ENCODE measurements at regions not wholly inside any gene's neighbourhood (a gene's known extent, or its start where the extent isn't known, plus 50 kb on each side); places are given as distances from the start of the nearest gene placed in this dataset.

- Histone ChIP-seq H3K36me3 (ENCODE audit: insufficient read depth) (no peaks in the 10 kb centered on the region), H3K4me2 (no peak overlapping the region), H3K79me2 (replicated peaks; ENCODE audit: insufficient read depth) (peaks cover 98% of the 10 kb centered on the region), H3K4me1 (ENCODE audit: insufficient read depth) (peaks cover 47% of the 10 kb centered on the region), H4K20me1 (replicated peaks; ENCODE audit: insufficient read depth) (peaks cover 62% of the 10 kb centered on the region), H2AFZ (no peak overlapping the region), H3F3A (replicated peaks; ENCODE audit: low read depth) (no peaks in the 10 kb centered on the region), H3K9me2 (ENCODE audit: insufficient read depth) (no peaks in the 10 kb centered on the region), H3K4me3 (no peak overlapping the region), H3K27me3 (ENCODE audit: insufficient read depth) (no peaks in the 10 kb centered on the region), H3K27ac (ENCODE audit: low read depth) (no peak overlapping the region)
- Mint-ChIP-seq H3K27me3 (ENCODE audit: insufficient read depth, low read depth, poor library complexity) (peaks cover 3% of the 10 kb centered on the region), H3K9me3 (no peaks in the 10 kb centered on the region), H3K4me1 (peaks cover 46% of the 10 kb centered on the region), H3K27ac (no peak overlapping the region), H3K4me3 (no peak overlapping the region), H3K36me3 (ENCODE audit: low read depth) (no peaks in the 10 kb centered on the region)
- DNase-seq (ENCODE audit: low spot score): no peak
- TF ChIP-seq ETS1 (IDR thresholded peaks at IDR 0.05): no peak
- TF ChIP-seq ZNF331 (CRISPR knock-in tag; IDR thresholded peaks at IDR 0.05; ENCODE audit: low read depth): no peak
- no peak for TF ChIP-seq EZH2phosphoT487 (IDR thresholded peaks at IDR 0.05; ENCODE audit: unreplicated experiment)
- TF ChIP-seq CREB1 (CRISPR knock-in tag; IDR thresholded peaks at IDR 0.05; ENCODE audit: low read depth): no peak
- TF ChIP-seq, protein P1, sequence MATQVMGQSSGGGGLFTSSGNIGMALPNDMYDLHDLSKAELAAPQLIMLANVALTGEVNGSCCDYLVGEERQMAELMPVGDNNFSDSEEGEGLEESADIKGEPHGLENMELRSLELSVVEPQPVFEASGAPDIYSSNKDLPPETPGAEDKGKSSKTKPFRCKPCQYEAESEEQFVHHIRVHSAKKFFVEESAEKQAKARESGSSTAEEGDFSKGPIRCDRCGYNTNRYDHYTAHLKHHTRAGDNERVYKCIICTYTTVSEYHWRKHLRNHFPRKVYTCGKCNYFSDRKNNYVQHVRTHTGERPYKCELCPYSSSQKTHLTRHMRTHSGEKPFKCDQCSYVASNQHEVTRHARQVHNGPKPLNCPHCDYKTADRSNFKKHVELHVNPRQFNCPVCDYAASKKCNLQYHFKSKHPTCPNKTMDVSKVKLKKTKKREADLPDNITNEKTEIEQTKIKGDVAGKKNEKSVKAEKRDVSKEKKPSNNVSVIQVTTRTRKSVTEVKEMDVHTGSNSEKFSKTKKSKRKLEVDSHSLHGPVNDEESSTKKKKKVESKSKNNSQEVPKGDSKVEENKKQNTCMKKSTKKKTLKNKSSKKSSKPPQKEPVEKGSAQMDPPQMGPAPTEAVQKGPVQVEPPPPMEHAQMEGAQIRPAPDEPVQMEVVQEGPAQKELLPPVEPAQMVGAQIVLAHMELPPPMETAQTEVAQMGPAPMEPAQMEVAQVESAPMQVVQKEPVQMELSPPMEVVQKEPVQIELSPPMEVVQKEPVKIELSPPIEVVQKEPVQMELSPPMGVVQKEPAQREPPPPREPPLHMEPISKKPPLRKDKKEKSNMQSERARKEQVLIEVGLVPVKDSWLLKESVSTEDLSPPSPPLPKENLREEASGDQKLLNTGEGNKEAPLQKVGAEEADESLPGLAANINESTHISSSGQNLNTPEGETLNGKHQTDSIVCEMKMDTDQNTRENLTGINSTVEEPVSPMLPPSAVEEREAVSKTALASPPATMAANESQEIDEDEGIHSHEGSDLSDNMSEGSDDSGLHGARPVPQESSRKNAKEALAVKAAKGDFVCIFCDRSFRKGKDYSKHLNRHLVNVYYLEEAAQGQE (IDR thresholded peaks at IDR 0.05; ENCODE audit: unreplicated experiment): no peak
- no peak for TF ChIP-seq ZNF114 (CRISPR knock-in tag; IDR thresholded peaks at IDR 0.05)
- TF ChIP-seq EZH2 (IDR thresholded peaks at IDR 0.05; ENCODE audit: low read depth, unreplicated experiment): no peak
- no peak for TF ChIP-seq STAT1 (IDR thresholded peaks at IDR 0.05; ENCODE audit: unreplicated experiment)
- TF ChIP-seq JUNB (IDR thresholded peaks at IDR 0.05; ENCODE audit: unreplicated experiment): no peak
- TF ChIP-seq ZNF462 (CRISPR knock-in tag; IDR thresholded peaks at IDR 0.05): no peak
- no peak for TF ChIP-seq POLR2AphosphoS5 (IDR thresholded peaks at IDR 0.05; ENCODE audit: low read depth)
- no peak for TF ChIP-seq NANOG (IDR thresholded peaks at IDR 0.05; ENCODE audit: borderline replicate concordance)
- ATAC-seq: no peak
Measured at GRCh38 chr9:530681-531080, 310.8 kb upstream of the DMRT1 start.

All from GM23338 (cell line).